HG03565 (cell line): ENCODE measurements at regions not wholly inside any gene's neighbourhood (a gene's known extent, or its start where the extent isn't known, plus 50 kb on each side); places are given as distances from the start of the nearest gene placed in this dataset.

ENCODE experiments used
- ATAC-seq: cut with Tn5 transposase; IDR thresholded peaks from one replicate; pipeline ENCODE4 v1.9.1; 2021; ENCODE audit warnings: mild to moderate bottlenecking, moderate library complexity; ENCODE audit not compliant: unreplicated experiment

DNA sequence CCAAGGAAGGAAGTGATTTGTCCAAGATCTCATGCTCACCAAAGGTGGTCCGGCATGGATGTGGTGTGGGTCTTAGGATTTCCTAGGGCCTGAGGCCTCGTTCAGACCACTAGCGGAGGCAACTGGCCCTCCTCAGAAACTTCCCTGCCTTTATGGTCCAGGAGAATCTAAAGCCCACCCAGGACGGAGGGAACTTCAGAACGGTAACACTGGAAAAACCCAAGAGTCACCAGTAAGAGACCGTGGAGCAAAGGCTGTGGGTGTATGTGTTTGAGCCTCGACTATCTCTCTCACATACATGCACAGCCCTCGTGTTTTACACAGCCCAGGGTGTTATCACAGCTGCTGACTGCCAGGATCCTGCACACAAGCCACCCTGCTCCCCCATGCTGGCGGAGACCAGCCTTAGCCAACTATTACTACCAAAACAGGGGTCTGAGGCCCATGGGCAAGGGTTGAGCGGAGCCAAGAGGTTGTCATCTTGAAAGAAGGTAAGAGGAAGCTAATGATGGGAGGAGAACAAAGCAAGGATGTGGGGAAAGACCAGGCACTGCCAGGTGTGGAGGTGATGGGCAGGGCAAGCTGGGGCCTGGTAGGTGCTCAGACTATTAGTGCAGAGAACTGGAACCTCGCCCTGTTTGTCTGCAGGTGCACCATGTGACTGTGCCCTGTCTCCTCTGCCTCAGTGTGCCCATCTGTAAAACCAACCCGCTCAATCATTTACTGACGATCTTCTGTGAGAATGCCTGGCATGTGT is 170.2 kb upstream of the ZMIZ1 start:
- no peak for ATAC-seq

DNA sequence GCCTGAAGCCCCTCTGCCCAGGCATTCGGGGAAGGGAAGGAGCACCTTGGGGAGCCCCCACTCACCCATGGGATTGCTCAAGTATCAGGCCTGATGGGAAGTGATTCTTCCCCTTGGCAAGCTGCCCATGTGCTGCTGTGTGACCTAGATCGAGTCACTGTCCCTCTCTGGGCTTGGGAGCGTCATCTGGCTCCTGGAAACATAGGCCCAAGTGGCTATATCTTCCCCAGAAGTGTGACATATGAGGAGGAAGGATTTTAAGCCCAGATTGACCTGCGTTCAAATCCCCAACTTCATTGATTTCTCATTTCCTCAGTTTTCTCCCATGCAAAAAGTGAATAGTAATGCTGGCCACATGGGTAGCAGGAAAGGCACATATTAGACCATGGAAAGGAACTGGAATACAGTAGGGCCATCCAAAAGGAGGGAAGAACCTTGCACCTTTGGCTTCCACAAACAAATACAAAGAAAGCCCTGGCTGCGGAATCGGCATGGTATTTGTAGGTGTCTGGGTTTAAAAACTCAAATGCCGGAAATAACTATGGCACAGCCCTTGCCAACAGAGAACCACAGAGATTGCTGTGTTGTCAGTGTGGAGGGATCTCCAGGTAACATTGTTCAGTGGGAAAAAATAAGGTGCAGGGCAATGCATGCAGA is 169.5 kb upstream of the ZMIZ1 start:
- ATAC-seq: no peak

DNA sequence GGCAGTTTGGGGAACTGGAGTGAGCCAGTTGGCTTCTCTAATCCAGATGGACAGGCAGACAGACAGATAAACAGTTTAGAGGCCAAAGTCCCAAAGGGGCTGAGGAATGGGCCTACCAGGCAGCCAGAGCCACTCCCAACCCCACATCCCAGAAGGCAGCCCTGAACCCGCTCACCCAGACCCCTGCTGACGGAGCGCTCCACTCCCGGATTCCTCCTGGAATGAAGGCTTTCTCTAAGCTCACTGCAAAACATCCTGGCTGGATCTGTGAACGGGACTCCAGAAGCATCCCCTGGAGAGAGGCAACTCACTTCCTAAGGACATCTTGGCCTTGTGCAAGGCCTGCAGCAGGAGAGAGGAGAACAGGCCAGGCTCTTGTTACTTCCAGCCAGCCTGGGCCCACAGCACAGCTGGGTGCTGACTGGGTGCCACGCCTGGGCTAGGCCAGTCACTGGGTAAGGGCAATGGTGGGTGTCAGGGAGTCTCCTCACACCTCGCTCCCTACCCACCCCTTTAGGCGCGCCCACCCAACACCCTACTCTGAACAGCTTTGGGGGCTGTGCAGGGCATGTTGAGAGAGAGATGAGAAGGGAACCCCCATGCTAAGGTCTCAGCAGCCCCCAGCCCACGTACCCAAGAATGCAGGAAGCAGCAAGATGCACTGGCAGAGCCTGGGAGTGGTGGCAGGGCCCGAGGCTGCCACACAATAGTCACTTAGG is 168.6 kb upstream of the ZMIZ1 start:
- ATAC-seq: no peak

DNA sequence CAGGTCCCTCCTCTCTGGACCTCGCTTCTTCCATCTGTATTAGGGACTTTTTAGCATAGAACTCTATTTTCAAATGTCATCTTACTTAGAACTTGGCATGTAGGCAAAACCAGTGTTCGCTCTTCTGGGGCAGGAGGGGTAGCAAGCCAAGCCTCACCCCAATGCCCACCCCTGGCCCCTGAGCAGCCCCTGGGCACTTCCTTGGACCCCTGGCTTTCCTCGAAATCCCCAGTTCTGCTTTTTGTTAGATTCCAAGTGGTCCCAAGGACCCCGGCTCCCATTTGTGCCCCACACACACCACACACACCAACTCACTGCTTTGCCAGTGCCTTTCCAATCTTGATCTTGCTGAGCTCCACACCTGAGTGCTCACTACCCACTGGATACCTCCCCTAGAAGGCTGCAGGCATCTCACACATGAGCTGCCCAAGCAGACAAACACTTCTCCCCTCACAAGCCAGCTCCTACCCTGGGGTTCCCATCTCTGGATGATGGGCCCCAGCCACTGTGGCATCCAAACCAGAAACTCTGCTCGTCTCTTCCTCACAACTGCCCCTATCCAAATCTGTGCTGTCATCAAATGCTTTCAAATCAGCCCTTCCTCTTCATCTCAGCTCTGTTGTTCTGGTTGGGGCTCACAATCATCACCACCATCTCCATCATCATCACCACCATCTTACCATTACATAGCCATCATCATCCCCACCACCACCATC is 167.9 kb upstream of the ZMIZ1 start:
- ATAC-seq: no peak

DNA sequence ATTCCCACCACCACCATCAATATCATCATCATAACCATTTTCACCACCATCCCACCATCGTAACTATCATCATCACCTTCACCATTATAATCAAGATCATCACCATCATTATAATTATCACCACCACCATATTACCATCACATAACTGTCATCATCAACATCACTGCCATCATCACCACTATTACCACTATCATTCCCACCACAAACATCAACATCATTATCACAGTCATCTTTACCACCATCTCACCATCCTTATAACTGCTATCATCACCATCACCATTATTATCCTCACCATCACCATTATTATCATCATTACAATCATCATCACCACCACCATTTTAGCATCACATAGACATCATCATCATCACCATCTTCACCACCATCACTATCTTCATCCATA is 167.1 kb upstream of the ZMIZ1 start:
- no peak for ATAC-seq

DNA sequence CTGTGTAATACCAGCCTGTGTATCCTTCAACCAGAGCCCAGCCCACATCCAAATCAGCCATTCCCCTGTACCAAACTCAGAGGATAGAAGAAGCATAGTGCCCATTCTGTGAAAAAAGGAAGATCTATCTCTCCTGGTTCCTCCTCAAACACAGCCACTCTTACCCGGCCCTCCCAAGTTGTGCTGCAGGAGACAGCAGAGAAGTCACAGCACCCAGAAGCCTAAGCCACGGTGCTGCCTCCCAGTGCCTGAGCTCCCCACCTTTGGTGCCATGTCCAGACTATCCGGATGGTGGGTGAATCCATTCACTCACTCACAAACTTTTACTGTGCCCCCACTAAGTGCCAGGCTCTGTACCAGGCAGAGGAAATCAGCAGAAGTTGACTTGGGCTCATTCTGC is 166.0 kb upstream of the ZMIZ1 start:
- no peak for ATAC-seq

DNA sequence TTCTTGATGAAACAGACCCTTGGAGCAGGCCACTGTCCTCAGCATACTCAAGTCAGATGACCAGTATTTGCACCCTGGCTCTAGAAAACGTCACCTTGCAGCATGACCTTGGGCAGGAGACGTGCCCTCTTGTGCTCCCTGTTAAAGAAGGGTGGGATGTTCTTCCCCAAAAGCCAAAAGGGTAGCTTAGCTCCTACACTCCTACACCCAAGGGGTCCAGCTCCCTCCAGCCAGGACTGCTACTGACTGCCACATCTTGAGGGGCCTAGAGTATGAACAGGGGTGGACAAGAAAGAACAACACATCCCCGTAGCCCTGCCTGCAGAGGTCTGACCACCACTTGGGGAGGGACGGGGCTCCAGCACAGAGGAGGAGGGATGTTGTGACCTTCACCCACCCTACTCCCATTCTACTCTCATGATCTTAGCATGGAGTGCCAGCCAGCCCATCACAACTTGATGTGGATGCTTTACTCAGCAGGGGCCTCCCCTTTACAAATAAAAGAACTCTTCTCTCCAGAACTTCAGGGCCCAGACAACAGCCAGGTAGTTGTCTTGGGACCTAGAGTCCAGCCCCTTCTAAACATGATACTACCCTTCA is 165.3 kb upstream of the ZMIZ1 start:
- ATAC-seq: no peak

DNA sequence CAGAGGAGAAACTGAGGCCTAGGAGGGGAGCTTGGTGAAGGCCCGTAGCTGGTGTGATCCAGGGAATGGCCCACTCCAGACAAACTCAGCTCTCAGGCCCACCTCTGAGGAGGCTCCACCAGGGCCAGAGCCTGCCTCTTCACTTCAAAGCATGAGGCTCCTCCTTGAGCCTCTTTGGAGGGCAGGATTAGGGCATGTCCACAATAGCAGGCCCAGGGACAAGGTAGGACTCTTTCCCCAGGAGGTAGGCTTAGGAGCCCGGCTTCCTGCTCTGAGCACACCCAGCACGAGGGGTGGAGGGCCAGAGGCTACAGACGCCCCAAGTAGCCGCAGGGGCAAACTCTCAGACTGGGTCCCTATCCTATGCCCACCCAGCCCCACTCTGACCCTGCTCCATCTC is 164.6 kb upstream of the ZMIZ1 start:
- ATAC-seq: no peak

DNA sequence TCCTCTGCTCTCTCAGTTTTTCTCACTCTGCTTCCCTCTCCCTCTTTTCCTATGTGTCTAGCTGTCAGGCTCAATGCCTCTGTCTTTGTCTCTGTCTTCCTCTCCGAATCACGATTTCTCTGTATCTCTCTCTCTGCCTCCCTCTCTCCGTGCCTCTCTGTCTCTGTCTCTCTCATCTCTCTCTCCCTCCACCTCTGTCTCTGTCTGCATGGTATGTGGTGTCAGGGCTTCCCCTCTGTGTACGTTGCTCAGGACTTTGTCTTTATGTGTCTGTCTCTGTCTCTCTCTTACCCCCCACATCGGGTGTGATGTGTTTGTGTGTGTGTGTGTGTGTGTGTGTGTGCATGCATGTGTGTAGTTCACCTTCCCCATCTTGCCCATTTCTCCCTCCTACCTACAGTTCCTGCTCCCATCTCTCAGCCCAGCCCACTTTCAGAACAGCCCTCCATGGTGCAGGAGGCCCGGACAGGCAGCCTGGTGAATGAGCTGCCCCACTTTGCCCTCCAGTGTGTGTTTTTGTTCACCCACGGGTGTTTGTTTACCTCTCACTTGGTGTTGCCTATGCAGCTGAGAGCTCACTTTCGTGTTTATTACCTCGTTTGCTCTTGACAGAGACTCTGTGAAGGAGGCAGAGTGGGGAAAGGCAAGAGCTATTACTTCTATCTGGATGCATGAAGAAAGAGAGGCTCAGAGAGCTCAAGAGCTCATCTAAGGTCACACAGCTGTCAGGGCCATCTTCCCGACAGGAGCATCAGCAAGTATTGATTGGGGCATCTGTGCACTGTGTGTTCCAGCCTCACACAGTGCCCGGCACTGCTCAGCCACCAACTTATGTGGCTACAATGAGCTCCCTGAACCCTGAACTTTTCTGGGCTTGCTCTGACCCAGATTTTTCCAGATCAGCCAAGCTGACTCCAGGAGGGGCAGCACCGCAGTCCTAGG is 163.5 kb upstream of the ZMIZ1 start:
- ATAC-seq: no peak

DNA sequence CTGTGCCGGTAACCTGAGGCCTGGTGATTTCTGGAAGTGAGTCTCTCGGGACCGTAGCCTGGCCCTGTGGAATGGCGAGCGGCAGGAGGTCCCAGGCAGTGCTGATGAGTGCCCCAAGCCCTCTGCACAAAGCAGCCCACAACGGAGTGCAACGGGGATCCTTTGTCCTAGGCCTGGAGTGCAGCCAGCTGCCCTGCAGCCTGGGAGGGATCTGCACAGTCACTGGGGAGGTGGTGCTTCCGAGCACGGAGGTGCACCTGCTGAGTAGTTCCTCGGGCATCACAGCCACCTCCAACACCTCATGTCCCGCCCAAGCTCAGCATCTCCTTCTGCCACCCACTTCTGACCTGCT is 162.8 kb upstream of the ZMIZ1 start:
- no peak for ATAC-seq

DNA sequence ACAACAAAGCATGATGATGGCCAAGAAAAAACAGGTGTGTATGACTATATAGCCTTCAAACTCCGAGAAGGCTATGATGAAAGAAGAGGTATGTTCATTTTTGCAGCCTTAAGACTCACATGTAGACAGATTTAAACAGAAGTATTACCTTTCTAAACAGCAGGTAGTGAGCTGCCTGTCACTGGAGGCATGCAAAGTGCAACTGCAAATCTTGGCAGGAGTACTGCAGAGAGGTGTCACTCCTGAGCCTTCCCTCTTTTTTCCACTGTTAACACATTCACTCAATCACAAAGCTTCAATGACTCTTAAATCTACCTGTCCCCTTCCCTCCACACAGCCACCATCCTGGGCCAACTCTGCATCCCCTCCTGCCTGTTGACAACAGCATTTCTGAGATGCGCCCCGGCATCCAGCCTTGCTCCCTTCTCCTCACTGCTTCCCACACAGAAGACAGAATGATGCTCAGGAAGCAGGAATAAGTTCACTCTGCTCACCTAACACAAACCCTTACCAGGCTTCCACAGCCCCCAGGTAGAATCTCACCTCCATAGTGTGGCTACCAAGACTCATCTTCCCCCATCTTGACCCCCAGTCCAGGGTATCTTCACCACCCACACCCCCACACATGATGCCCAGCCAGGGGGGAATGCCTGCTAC is 161.9 kb upstream of the ZMIZ1 start:
- ATAC-seq: no peak

DNA sequence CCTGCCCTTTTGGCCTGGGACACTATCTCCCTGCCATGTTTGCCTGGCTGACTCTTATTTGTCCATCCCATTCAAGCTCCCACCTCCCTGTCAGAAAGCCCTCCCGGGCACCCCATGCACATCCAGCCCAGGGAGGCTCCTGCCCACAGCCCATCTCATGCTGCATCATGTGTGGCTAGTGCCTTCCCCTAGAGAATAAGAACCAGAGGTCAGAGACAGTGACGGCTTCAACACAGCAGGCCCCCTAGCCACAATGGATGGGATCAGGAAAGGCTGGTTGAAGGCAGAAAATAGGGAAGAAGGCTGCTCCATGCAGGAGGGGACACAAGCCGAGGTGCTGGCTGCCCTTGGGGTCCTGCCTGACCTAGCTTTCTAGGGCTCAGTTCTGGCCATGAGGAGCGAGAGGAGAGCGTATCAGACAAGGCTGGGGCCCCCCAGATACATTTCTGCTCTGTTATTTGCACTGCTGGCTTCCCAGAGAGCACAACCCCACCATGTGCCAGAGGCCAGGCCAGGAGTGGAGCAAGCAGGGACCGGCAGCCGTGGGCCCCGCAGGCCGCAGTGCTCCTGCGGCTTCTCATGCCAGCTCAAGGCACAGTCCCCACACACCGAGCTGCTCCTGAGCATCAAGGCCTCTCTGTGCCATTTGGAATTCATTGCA is 161.1 kb upstream of the ZMIZ1 start:
- ATAC-seq: no peak

DNA sequence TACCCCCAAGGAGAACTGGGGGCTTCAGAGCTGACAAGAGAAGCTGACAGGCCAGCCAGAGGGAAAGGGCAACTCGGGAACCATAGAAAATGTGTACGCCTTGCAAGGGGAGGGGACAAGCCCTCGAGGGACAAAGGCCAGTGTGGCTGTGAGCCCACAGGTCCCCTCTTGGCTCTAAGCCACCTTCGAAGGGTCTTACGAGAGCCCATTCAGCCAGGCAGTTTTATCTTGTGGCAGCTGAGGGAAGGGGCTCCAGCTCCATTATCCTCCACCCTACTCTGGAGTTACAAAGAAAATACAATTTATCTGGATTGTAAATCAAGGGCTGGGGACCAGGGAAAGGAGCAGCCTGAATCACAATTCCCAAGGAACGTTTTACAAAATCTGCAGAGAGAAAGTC is 159.5 kb upstream of the ZMIZ1 start:
- no peak for ATAC-seq

DNA sequence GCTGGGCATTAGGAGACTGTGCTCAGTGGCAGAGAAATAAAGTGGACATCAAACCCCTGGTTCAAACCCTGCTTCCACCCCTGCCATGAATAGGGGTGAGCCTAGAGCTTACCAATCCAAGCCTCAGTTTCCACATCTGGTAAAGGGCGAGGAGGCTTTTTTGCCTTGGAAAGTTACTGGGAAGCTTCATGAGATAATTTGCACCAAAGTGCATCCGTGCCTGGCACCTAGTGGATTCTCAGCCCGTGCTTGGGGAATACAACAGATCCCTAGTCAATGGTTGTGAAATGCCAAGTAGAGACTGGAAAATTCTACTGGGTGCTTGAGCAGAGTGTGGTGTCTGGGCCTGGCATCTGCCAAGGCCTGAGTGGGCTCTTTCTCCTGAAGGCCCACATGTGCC is 158.7 kb upstream of the ZMIZ1 start:
- ATAC-seq: no peak

DNA sequence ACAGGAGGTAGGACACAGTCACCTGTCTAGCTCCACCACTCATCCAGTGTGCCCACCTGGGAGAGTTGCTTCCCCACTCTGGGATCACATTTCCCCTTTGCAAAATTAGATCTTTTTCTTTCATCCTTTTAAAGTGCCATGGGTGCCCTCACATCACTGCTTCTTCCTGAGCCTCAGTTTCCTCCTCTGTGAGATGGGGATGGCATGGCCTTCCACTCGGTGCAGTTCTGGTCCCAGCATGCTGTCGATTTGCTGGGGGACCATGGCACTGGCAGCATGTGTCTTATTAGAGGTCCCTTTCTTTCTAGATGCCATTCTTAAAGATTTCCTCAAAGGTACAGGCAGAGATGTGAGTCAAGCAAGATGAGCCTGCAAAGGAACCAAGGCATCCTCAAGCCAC is 158.3 kb upstream of the ZMIZ1 start:
- no peak for ATAC-seq

DNA sequence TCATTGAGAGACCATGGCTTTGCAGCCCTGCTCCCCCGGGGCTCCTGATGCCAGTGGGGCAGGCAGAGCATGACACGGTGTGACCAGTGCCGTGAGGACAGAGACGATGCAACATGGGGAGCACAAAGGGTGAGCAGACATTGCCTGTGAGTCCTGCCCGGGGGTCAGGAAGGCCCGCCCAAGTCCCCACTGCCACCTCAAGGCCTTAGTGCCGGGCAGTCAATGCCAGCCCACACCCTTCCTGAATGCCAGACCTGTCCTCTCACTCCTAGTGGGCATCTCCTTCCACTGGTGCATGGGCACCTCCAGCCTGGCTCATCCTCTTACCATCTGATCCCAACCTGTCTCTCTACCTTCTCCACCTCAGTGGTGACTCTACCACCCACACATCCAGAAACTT is 157.9 kb upstream of the ZMIZ1 start:
- ATAC-seq: no peak

DNA sequence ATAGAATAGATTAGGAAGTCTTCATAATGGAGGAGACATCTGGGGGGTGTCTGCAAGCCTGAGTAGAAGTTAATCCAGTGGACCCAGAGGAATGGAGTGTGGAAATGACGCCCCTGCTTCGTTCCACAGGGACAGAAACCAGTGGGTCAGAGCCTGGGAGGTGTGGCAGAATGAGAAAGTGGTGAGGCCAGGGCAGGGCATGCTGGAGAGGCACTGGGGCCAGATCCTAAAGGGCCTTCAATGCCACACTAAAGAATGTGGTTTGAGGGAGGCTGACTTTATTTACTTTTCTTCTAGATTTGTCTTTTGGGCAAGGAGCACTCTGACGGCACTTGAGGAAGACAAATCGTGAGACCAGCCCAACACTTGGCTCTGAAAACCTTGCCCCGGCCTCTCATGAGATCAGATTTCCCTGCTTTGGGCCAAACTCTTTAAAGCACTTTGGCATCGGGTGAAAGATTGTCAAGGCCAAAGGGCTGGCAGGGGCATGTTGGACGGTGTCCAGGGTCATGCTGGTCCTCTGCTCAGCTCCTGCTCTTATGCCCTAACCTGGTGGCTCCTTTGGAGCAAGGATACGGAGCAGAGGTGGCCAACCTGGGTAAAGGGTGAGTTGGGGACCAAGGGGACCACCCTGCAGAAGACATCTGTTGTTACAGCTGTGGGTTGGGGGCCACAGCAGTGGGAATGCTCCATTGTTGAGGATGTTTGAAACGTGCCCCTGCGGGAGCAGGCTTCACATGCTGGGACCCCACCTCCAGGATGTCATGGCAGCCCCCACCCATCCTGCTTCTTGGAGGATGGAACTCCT is 157.0 kb upstream of the ZMIZ1 start:
- no peak for ATAC-seq
